ENCODE measurements at regions not wholly inside any gene's neighbourhood (a gene's known extent, or its start where the extent isn't known, plus 50 kb on each side); places are given as distances from the start of the nearest gene placed in this dataset.

DNA sequence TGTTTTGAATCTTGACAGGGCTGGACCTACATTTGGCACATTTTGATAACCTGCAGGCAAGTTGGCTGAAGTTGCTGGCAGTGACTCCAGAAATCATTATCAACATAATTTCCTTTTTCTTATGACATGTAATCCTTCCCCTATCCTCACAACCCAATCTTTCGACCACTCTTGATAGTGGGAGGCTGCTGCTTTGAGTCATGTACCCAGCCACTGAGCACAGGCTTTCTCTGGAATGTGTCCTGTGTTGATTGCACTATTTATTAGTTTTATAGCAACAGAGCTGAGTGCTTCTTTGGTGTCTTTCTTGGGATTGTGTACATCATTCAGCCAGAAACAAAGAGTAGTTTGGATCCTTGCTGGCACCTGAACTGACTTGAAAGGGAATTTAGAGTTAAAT lies 183.1 kb upstream of the LEF1 start:
- no peak for TF ChIP-seq POLR2A (IDR thresholded peaks at IDR 0.05; ENCODE audit: low read depth, low read length)
- TF ChIP-seq, protein P1, sequence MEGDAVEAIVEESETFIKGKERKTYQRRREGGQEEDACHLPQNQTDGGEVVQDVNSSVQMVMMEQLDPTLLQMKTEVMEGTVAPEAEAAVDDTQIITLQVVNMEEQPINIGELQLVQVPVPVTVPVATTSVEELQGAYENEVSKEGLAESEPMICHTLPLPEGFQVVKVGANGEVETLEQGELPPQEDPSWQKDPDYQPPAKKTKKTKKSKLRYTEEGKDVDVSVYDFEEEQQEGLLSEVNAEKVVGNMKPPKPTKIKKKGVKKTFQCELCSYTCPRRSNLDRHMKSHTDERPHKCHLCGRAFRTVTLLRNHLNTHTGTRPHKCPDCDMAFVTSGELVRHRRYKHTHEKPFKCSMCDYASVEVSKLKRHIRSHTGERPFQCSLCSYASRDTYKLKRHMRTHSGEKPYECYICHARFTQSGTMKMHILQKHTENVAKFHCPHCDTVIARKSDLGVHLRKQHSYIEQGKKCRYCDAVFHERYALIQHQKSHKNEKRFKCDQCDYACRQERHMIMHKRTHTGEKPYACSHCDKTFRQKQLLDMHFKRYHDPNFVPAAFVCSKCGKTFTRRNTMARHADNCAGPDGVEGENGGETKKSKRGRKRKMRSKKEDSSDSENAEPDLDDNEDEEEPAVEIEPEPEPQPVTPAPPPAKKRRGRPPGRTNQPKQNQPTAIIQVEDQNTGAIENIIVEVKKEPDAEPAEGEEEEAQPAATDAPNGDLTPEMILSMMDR (IDR thresholded peaks at IDR 0.05; ENCODE audit: extremely low read depth in 1 of 2, insufficient read depth in 1 of 2, low read depth in 1 of 2, low read length in 2 of 2): no peak
- TF ChIP-seq FOS (IDR thresholded peaks at IDR 0.05; ENCODE audit: borderline replicate concordance, insufficient read depth, low read length): no peak
- no peak for TF ChIP-seq GATA2 (IDR thresholded peaks at IDR 0.05; ENCODE audit: insufficient read depth, insufficient read length, low read depth, low read length)
- TF ChIP-seq JUN (IDR thresholded peaks at IDR 0.05; ENCODE audit: borderline replicate concordance, insufficient read depth, insufficient read length, low read depth): no peak
- TF ChIP-seq MYC (IDR thresholded peaks at IDR 0.05; ENCODE audit: low read depth, low read length): no peak
- no peak for TF ChIP-seq POLR2AphosphoS5 (IDR thresholded peaks at IDR 0.05; ENCODE audit: insufficient read depth, low read depth, low read length)
- TF ChIP-seq MAX (IDR thresholded peaks at IDR 0.05; ENCODE audit: insufficient read depth, insufficient read length): no peak
- TF ChIP-seq EZH2 (IDR thresholded peaks at IDR 0.05; ENCODE audit: borderline replicate concordance, low read depth, low read length, severe bottlenecking): no peak
- FAIRE-seq: no peak
- POLR2A ChIA-PET: no interaction called here
- H3K4me2 ChIP-seq (ENCODE audit: insufficient read depth, low read length): no peak overlapping the region
- no peaks in the 10 kb centered on the region for H3K79me2 ChIP-seq (ENCODE audit: control insufficient read depth, insufficient read depth, low read length)
- no peaks in the 10 kb centered on the region for H3K36me3 ChIP-seq (ENCODE audit: control insufficient read depth in 2 of 2, extremely low read depth in 1 of 2, insufficient read depth in 2 of 2, low read length in 2 of 2)
- H3K27me3 ChIP-seq (ENCODE audit: control insufficient read depth in 2 of 2, insufficient read depth in 2 of 2, low read length in 2 of 2): peaks cover 0 to 5% of the 10 kb centered on the region in 2 experiments
- H3K4me3 ChIP-seq (replicated peaks in 1 of 3; ENCODE audit: insufficient read depth in 1 of 3, low read depth in 1 of 3, low read length in 3 of 3): no peak overlapping the region
- CTCF ChIA-PET: no interaction called here
- intact Hi-C loops (cut with micrococcal nuclease) (no loop called here), dilution Hi-C loops (cut with MboI; ENCODE audit: extremely low pct_ligation_motif_present, low sequenced_read_pairs) (no loop called here)
- no TSS peak for BruUV-seq (replicated peaks)
- H3K4me1 ChIP-seq (ENCODE audit: control insufficient read depth, extremely low read depth, insufficient read depth, low read length): no peaks in the 10 kb centered on the region
- H3K9ac ChIP-seq (replicated peaks; ENCODE audit: extremely low read depth, insufficient read depth, low read length): no peak overlapping the region
- H3K27ac ChIP-seq (ENCODE audit: insufficient read depth, low read depth, low read length): no peak overlapping the region
- H3K9me1 ChIP-seq (replicated peaks; ENCODE audit: control insufficient read depth, extremely low read depth, insufficient read depth, low read length): no peaks in the 10 kb centered on the region
- no peaks in the 10 kb centered on the region for H4K20me1 ChIP-seq (replicated peaks; ENCODE audit: control insufficient read depth, extremely low read depth, insufficient read depth, low read length)
- DNase-seq (ENCODE audit: low read depth, low spot score): no peak
- no peaks in the 10 kb centered on the region for H3K9me3 ChIP-seq (replicated peaks; ENCODE audit: control insufficient read depth, insufficient read depth, low read length)
- H2AFZ ChIP-seq (ENCODE audit: low read depth, low read length): no peak overlapping the region

Data from endothelial cell of umbilical vein (primary cell).